ENCODE measurements at regions not wholly inside any gene's neighbourhood (a gene's known extent, or its start where the extent isn't known, plus 50 kb on each side); places are given as distances from the start of the nearest gene placed in this dataset.

DNA sequence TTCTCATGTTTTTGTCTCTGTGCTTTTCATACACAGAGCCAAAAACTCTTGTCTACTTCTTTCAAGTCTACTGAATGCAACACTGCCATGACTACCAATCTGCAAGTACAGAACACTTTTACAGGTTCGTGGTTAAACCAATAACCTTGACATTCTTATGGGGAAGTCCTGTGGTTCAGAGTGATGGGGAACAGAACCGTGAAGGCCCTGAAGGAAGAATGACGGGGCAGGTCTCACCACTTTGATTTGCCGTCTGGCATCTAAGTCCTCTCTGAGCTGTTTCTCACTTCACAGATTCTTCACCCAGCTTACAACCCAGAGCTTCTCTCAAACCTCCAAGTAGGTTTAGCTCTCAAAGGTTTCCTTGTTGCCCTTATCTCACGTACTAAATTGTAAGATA, 117.5 kb upstream of the SNTG2 start:
- H3K27ac ChIP-seq: no peak overlapping the region

DNA sequence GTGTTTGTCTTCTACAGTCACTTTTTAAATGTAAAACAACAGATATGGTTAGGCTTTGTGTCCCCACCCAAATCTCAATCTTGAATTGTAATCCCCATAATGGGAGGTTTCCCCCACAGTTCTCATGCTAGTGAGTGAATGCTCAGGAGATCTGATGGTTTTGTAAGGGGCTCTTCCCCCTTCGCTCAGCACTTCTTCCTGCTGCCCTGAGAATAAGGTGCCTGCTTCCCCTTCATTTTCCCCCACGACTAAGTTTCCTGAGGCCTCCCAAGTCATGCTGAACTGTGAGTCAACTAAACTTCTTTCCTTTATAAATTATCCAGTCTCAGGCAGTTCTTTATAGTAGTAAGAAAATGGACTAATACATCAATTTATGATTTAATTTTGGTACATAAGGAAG, 118.0 kb upstream of the SNTG2 start:
- H3K27ac ChIP-seq: no peak overlapping the region
- DNase-seq (ENCODE audit: low read depth, low spot score): no peak

More for the DNA sequence above, 117.5 kb upstream of the SNTG2 start:
- no peak for DNase-seq (ENCODE audit: low read depth, low spot score)

GRCh38 chr2:831622-832021, 119.0 kb upstream of the SNTG2 start:
- no peak overlapping the region for H3K27ac ChIP-seq
- DNase-seq (ENCODE audit: low read depth, low spot score): no peak

DNA sequence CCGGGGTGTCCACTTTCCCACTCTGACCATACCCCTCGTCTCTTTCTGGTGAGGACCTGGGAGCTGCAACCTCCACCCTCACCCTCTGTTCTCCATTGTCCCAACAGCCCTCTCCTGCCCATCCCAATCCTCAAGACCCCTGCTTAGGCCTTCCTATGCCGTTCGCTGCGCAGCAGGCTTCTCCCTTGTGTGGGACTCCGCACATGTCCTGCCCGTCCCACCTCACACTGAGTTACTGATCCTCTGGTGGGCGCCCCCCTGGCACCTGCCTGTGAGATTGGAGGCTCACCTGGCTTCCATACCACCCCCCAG, 119.5 kb upstream of the SNTG2 start:
- no peak for DNase-seq (ENCODE audit: low read depth, low spot score)
- no peak overlapping the region for H3K27ac ChIP-seq

DNA sequence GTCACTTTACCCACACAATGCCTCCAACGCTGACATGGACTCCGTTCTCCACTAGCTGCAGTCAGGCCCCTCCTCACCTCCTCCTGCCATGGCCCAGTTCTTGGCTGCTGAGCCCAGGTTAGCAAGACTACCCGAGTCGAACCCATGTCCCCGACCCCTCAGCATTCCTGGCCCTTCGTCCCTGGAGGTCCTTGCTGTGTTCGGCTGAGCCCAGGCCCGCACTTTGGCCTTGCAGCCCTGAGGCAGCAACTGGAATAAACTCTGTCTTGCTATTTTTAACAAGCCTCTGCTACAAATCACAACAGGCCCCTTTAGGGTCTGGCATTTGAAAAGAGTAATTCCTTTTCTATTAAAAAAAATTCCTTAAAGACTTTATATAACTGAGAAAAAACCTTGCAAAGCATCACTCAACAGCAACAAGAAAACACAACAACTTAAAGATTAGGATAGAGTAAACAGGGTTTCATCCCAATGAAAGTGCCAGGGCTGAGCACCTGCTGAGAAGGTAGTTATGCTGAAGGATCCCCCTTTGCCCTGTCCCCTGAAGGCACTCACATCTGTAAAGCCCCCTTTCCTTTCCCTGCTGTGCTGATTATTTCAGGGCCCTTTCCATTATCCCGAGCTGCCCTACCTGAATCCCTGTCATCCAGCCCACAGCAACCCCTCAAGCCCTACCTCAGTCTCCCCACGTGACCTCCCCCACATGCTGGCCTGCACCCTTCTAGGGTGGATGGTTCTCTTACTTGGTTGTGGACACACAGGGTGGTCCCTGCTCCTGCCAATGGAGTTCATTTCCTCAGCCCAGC, 120.0 kb upstream of the SNTG2 start:
- H3K27ac ChIP-seq: no peak overlapping the region
- DNase-seq (ENCODE audit: low read depth, low spot score): no peak

GRCh38 chr2:829047-829446, 121.6 kb upstream of the SNTG2 start:
- DNase-seq (ENCODE audit: low read depth, low spot score): no peak
- H3K27ac ChIP-seq: no peak overlapping the region

GRCh38 chr2:824954-825353, 125.7 kb upstream of the SNTG2 start:
- H3K27ac ChIP-seq: no peak overlapping the region
- DNase-seq (ENCODE audit: low read depth, low spot score): no peak

DNA sequence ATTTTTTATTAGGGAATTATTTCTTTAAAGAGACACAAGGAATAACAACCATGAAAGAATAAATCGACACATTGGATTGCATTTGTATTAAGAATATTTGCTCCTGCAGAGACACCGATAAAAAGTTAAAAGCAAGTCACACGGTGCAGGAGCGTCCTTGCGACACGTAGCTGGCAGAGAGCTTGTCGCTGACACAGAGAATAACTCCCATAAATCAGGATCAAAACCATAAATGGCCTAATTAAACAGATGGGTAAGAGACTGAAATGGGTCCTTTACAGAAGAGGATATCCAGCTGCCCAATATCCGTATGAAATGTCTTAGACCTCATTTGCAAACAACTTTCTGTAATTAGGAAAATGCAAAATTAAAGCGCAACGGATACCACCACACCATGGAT, 126.1 kb upstream of the SNTG2 start:
- H3K27ac ChIP-seq: no peak overlapping the region
- DNase-seq (ENCODE audit: low read depth, low spot score): no peak

DNA sequence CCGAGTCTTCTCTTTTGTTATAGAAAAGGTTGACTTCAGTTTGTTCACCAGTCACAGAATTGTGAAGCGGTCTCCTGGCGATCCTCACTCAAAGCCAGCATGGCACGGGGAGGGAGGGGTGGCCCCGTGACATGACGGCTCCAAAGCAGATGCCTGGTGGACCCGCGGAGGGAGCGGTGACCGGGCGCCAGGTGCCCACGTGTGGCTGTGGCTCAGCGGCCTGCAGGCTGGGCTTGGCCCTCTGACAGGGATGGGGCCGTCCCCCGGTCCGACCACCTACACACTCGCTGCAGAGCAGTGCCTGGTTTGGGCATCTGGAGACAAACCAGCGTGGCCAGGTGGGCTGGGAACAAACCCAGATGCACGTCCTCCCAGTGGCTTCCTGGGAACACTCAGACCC, 129.1 kb upstream of the SNTG2 start:
- DNase-seq (ENCODE audit: low read depth, low spot score): no peak
- no peak overlapping the region for H3K27ac ChIP-seq

- no peak overlapping the region for H3K27ac ChIP-seq
- DNase-seq (ENCODE audit: low read depth, low spot score): no peak
Measured at GRCh38 chr2:819601-820000, 131.0 kb upstream of the SNTG2 start.

DNA sequence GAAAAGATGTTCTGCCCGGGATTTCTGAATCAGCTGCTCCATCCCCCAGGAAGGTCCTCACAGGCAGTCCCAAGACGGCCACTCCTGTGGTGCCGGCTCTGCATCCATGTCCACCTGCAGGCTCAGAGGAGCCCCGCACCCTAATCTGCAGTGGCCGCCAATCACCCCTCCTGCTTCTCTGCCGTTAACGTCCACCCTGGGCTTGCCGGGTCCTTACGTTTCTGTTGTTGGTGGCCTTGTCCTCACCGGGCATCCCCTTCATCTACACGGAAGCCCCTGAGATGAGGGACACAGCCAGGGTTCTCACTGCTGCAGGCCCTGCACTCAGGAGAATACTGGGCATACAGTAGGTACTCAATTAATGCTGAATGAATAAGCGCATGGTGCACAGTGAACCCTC, 131.5 kb upstream of the SNTG2 start:
- DNase-seq (ENCODE audit: low read depth, low spot score): no peak
- H3K27ac ChIP-seq: no peak overlapping the region

- H3K27ac ChIP-seq: no peak overlapping the region
- no peak for DNase-seq (ENCODE audit: low read depth, low spot score)
Measured at GRCh38 chr2:817336-818015, 133.2 kb upstream of the SNTG2 start.

- H3K27ac ChIP-seq: no peak overlapping the region
- DNase-seq (ENCODE audit: low read depth, low spot score): no peak
Measured at GRCh38 chr2:816278-816677, 134.4 kb upstream of the SNTG2 start.

DNA sequence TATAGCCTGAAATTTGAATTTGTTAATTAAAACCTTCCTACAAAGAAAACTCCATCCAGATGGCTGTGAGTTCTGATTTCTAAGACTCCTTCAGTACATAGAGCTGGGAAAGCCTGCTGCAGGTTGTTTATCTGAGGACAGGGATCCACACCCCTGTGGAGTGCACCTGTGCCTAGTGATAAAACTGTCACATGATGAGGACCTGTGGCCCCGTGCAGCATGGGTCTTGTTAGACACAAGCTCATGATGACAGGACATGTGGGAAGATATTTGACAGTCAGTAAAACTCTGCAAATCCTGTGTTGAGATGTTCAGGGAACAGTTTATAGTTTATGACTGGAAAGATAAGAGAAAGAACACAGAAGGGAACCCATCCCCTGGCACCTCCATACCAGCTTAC, 133.2 kb upstream of the TMEM18 start:
- no peak overlapping the region for H3K27ac ChIP-seq
- no peak for DNase-seq (ENCODE audit: low read depth, low spot score)

DNA sequence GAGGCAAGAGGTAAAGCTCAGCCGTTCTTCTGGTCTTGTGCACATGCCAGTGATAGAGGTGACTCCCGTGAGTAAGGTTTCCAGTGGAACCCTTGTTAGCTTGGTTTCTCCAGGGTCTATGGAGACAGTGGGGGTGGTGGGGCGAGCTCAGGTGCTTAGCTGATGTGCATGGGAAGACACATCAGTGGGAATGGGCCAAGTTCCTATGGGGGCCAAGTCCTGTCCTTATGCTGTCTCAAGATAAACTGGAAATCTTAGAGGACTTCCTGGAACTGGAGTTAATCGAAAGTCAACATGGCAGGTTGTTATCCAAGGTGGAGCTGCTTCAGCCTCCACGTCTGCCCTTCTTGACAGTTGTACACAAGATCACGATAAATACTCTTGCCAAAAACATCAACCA, 130.1 kb upstream of the TMEM18 start:
- no peak overlapping the region for H3K27ac ChIP-seq
- no peak for DNase-seq (ENCODE audit: low read depth, low spot score)

DNA sequence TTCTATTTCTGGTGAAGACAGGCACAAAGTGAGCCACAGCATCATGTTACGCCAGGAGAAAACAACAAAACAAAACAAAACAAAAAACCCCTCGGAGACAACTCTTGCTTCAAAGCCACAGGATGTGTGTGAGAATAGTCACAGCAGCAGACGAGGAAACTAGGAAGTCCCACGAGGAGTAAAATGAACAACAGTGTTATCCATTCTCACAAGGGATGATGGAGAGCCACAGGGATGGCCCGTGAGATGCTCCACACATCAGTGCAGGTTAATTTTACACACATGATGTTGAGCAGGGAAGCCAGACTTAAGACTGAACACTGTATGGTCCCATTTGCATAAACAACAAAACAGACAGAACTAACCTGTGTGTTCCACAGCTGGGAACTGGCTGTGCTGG, 128.5 kb upstream of the TMEM18 start:
- no peak overlapping the region for H3K27ac ChIP-seq

GRCh38 chr2:797993-798392, 120.8 kb upstream of the TMEM18 start:
- H3K27ac ChIP-seq: no peak overlapping the region
- DNase-seq (ENCODE audit: low read depth, low spot score): no peak

More for the DNA sequence above, 128.5 kb upstream of the TMEM18 start:
- no peak for DNase-seq (ENCODE audit: low read depth, low spot score)

GRCh38 chr2:797556-797955, 120.3 kb upstream of the TMEM18 start:
- no peak for DNase-seq (ENCODE audit: low read depth, low spot score)
- H3K27ac ChIP-seq: no peak overlapping the region

GRCh38 chr2:796141-796985, 119.2 kb upstream of the TMEM18 start:
- H3K27ac ChIP-seq: no peak overlapping the region
- no peak for DNase-seq (ENCODE audit: low read depth, low spot score)

- DNase-seq (ENCODE audit: low read depth, low spot score): no peak
- no peak overlapping the region for H3K27ac ChIP-seq
Measured at GRCh38 chr2:795531-796041, 118.4 kb upstream of the TMEM18 start.
